ENCODE measurements at regions not wholly inside any gene's neighbourhood (a gene's known extent, or its start where the extent isn't known, plus 50 kb on each side); places are given as distances from the start of the nearest gene placed in this dataset.
A peak's percentile ranks its signal among the peaks of the same experiment; 100 is the strongest.

DNA sequence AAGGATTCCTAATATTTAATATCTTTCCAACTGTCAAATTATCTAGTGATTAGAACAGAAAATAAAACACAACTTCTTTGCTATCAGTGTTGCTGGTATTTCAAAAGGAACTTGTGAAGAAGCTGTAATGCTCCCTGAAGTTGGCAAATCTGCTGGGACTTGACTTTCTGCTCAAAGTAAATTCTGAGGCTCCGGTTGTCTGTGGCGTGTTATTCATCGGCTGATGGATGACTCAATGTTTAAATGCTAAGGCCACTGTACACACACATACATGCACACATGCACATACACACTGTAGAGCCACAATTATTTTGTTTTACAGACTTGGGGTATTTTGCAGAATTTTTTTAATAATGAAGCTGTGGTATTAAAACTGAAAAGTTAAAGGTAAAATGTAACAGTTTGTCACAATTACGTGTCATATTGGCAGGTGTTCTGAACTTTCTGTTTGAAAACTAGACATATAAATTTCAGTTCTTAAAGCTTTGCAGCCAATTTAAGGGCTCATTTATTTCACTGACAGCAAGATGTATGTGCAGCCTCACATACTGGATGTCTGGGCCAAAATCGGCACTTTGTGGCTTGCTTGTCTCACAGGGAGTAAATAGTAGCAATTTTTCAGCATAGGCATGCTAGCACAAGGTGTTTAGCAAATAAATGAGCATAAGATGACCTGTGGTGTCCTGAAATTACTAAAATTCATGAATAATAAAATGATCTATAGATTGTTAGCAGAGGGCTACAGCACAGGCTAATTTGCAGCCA, 1691.7 kb upstream of the PCDH20 start:
- no peak for DNase-seq (ENCODE audit: low spot score)

DNA sequence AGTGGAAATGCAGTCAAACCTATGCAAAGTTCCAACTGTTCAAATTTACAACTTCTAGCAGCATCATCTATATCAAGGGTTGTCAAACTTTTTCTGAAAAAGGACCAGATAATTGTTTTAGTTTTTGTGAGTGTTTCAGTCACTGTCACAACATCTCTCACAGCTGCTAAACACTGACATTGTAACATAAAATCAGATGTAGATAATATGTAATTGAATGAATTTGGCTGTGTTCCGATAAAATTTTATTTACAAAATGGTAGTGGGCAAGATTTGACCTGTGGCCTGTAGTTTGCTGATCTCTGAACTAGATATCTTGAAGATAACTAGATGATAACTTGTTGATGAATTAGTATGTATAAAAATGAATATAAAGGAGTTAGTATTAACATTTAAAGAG, 1679.1 kb upstream of the PCDH20 start:
- no peak for DNase-seq (ENCODE audit: low spot score)

DNA sequence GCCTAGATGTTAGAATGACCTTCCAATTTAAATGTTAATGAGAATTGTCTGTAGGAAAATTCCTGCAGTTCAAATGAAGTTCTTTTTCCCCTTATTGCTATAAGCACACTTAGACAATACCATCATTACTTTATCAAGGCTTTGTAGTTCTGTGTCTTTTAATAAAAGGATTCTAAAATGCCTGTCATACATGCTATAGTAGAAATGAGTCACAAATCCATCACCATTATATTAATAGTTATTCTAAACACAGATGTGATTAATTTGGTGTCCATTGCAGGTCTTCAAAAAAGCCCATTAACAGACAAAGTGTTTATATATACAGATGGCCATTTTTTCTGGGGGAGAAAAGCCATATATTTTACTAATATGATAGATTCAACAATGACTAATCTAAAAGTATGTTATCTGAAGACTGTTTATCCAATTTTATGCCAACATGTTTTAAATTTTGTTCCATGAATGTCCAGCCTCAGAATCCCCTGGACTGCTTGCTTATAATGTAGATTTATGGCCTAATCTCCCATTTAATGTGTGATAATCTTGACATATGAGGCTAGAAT, 1678.3 kb upstream of the PCDH20 start:
- DNase-seq (ENCODE audit: low spot score): no peak

- DNase-seq (ENCODE audit: low spot score): no peak
Measured at GRCh38 chr13:63092456-63092855, 1676.8 kb upstream of the PCDH20 start.

- DNase-seq (ENCODE audit: low spot score): no peak
Measured at GRCh38 chr13:63090524-63090923, 1674.9 kb upstream of the PCDH20 start.

- DNase-seq (ENCODE audit: low spot score): no peak
Measured at GRCh38 chr13:63088226-63088625, 1672.6 kb upstream of the PCDH20 start.

GRCh38 chr13:63086286-63086685, 1670.6 kb upstream of the PCDH20 start:
- DNase-seq (ENCODE audit: low spot score): no peak

DNA sequence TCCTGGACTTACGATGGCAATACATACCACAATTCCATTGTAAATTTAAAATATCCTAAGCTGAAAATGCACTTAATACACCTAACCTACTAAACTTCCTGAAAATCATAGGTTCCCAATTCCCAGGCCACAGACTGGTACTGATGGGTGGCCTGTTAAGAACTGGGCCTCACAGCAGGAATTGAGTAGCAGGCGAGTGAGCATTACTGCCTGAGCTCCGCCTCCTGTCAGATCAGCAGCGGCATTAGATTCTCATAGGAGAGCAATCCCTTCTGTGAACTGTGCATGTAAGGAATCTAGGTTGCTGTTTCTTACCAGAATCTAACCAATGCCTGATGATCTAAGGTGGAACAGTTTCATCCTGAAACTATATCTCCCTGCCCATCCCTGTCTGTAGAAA, 1670.2 kb upstream of the PCDH20 start:
- DNase-seq (ENCODE audit: low spot score): no peak

- no peak for DNase-seq (ENCODE audit: low spot score)
Measured at GRCh38 chr13:63081400-63082014, 1665.9 kb upstream of the PCDH20 start.

GRCh38 chr13:63075126-63075525, 1659.5 kb upstream of the PCDH20 start:
- no peak for DNase-seq (ENCODE audit: low spot score)

GRCh38 chr13:63050287-63050686, 1634.6 kb upstream of the PCDH20 start:
- DNase-seq (ENCODE audit: low spot score): no peak

DNA sequence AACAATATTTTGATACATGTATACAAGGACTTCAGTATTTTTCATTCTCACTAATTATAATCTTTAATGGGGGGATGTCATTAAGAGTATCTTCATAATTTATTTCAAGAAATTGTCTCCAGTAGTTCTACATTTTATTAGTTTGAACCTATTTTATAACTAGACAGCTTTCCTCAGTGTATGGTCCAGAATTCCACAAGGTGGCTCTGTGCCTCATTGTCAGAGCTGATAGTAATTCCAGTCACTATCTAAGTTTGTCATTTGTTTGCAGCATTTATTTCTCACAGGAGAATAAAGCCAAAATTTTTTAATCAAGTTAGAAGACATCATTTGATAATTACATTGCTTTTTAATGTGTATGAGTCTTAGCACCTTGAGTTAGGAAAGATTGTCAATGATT, 1633.0 kb upstream of the PCDH20 start:
- DNase-seq (ENCODE audit: low spot score): no peak

DNA sequence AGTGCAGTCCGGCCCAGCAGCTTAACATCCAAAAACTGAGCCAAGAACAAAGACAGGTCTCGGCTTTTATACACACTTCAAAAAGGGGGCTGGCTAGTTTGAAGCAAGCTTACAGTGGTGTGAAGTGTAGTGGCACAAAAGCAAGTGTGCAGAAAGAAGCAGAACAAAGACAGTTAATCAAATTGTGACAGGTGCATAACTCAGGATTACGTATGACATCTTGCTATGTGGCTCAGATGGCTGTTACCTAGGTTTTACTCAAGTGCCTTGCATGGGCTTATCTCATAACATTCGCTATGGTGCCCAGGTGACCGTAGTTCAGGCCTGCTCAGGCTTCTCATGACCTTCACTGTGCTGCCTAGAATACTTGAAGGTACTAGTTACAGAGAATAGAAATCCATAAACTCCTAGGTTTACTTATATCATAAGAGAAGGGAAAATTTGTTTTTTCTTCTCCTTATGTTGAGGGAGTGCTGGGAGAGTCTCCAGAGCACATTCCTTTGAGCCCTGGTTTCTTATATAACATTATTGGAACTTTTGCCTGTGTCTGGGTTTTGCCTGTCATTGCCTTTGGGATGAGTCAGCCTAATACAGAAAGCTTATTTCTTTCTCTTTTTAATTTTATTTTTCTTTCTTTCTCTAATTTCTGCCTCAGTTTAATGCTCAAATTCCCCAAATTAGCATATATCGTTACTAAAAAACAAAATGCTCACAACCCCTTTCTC, 1629.1 kb upstream of the PCDH20 start:
- DNase-seq (ENCODE audit: low spot score): no peak

GRCh38 chr13:63042686-63043085, 1627.0 kb upstream of the PCDH20 start:
- DNase-seq (ENCODE audit: low spot score): peak; percentile 6

GRCh38 chr13:63041640-63042414, 1626.2 kb upstream of the PCDH20 start:
- no peak for DNase-seq (ENCODE audit: low spot score)

- DNase-seq (ENCODE audit: low spot score): no peak
Measured at GRCh38 chr13:63026285-63026797, 1610.7 kb upstream of the PCDH20 start.

DNA sequence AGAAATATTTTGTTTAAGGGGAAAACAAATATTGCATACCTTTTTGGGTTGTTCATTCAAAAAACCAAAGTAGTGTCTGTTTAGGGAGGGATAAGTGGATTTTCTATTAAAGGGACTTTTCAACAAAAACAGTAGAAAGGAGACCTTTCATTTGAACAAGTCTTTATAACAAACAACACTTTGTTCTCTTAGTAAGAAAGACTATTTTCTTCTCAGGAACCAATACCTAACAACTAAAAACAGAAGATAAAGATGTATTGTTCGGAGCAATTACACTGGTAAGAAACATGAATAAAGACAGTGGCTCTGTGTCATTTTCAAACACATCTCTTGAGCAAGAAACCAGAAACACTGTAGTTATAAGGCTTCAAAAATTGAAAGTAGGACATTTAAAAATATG, 1610.1 kb upstream of the PCDH20 start:
- DNase-seq (ENCODE audit: low spot score): no peak

- DNase-seq (ENCODE audit: low spot score): no peak
Measured at GRCh38 chr13:63024458-63024857, 1608.8 kb upstream of the PCDH20 start.

DNA sequence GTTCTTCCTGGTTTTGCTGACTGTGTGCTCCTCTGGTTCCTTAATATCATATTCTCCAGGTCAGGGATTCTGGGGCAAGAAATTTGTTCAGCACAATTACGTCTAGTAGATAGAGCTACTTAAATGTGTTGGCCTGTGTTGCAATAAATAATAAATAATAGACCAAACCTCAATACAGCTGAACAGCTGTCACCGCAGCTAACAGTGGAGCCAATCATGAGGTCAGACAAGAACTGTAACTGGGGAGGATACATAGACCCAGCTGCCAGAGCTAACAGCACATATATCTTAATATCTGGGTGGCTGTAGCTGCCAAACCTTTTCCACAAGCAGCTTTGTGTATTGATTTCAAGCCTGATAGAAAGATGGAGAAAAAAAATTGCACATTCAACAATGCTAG, 1596.3 kb upstream of the PCDH20 start:
- no peak for DNase-seq (ENCODE audit: low spot score)

DNA sequence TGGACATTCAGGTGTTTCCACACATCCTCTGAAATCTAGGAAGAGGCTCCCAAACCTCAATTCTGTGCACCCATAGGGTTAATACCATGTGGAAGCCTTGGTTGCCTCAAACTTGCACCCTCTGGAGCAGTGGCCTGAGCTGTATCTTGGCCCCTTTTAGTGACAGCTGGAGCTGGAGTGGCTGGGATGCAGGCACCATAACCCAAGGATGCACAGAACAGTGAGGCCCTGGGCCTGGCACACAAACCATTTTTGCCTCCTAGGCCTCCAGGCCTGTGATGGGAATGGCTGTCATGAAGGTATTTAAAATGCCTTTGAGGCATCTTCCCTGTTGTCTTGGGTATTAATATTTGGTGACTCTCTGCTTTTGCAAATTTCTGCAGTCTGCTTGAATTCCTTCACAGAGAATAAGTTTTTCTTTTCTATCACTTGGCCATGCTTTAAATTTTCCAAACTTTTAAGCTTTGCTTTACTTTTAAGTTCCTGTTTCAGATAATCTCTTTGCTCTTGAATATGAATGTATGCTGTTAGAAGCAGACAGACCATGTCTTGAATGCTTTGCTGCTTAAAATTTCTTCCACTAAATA, 1594.5 kb upstream of the PCDH20 start:
- DNase-seq (ENCODE audit: low spot score): no peak

GRCh38 chr13:63005625-63006024, 1590.0 kb upstream of the PCDH20 start:
- DNase-seq (ENCODE audit: low spot score): no peak

DNA sequence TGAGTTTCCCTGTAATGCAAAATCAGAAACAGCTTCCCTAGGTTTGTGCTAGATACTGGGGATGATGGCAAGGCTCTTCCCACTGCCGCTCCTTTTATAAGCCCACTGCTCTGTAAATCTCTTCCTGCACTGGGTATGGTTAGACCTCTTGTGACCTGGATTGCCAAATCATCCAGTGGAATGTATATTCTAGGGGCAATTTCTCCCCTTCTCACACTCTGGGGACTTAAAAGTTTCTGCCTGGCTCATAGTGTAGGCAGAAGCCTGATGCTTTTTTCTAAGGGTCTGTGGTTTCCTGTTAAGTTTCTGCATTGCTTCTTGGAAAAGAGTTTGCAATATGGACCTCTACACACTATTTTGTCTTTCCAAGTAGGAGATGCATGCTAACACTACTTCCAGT, 1582.0 kb upstream of the PCDH20 start:
- no peak for DNase-seq (ENCODE audit: low spot score)
